B cell (primary cell): ENCODE measurements at regions not wholly inside any gene's neighbourhood (a gene's known extent, or its start where the extent isn't known, plus 50 kb on each side); places are given as distances from the start of the nearest gene placed in this dataset.
"Not testable (repeated sequence)": the region's sequence is repeated elsewhere in the genome, so short reads cannot be mapped to it uniquely, and the experiment has no call there.

Source experiments
- ATAC-seq: fragments of 200-7000 bp; cut with Tn5 transposase; one replicate; pipeline ENCODE4 v1.10.0; 2021; ENCODE audit warnings: low read depth, mild to moderate bottlenecking, moderate number of reproducible peaks, moderate library complexity
- CTCF ChIA-PET: fragments of 350-600 bp; sonication (Branson Sonifier 250); formaldehyde crosslinking; loops from one replicate; lab custom pipeline; 2021; ENCODE audit warnings: antibody characterized with exemption, inconsistent platforms; lab: Charles Lee
- POLR2A ChIA-PET: fragments of 350-600 bp; sonication (Branson Sonifier 250); formaldehyde crosslinking; loops from one replicate; lab custom pipeline; 2021; ENCODE audit warnings: antibody characterized with exemption; lab: Charles Lee
- DNase-seq: peaks from one replicate; pipeline ENCODE4 v3.0.0; 2013
- H2AFZ ChIP-seq: 2 replicates; pipeline ENCODE4 v1.6.1; 2012; ENCODE audit warnings: mild to moderate bottlenecking, low read depth, low read length; ENCODE audit not compliant: insufficient read depth, poor library complexity, severe bottlenecking
- H3K27ac ChIP-seq, 2 donors: 1 replicate in 1 of 2; 2 replicates in 1 of 2; pipeline ENCODE4 v1.5.1; 2012 to 2013; ENCODE audit warnings: low read length in 2 of 2, mild to moderate bottlenecking in 2 of 2, moderate library complexity in 1 of 2
- H3K27me3 ChIP-seq, 4 experiments: fragments of 200-600 bp in 1 of 4; sonication (generic) in 1 of 4; replicated peaks in 1 of 4; 1 replicate in 2 of 4; 2 replicates in 2 of 4; pipeline versions ENCODE4 v1.6.1 to v1.7.0; 2013 to 2016; ENCODE audit warnings: low read length in 3 of 4, mild to moderate bottlenecking in 2 of 4, mixed read lengths in 1 of 4, moderate library complexity in 1 of 4; ENCODE audit not compliant: insufficient read depth in 4 of 4, control insufficient read depth in 3 of 4; ENCODE audit errors: control extremely low read depth in 1 of 4
- H3K36me3 ChIP-seq, 2 experiments: replicated peaks in 1 of 2; 1 replicate in 1 of 2; 2 replicates in 1 of 2; pipeline versions ENCODE4 v1.6.1 to v1.7.1; 2013; ENCODE audit warnings: low read length in 1 of 2; ENCODE audit not compliant: insufficient read depth in 2 of 2, control insufficient read depth in 1 of 2; ENCODE audit errors: control extremely low read depth in 1 of 2, extremely low read depth in 1 of 2
- H3K4me1 ChIP-seq, 2 donors: fragments of 200-600 bp in 1 of 2; sonication (generic) in 1 of 2; 1 replicate in 1 of 2; 2 replicates in 1 of 2; pipeline versions ENCODE4 v1.5.1 to v1.6.1; 2013 to 2017; ENCODE audit warnings: low read length in 2 of 2; ENCODE audit not compliant: control insufficient read depth in 2 of 2, insufficient read depth in 2 of 2
- H3K4me2 ChIP-seq: replicated peaks from 2 replicates; pipeline ENCODE3; 2012; ENCODE audit warnings: mild to moderate bottlenecking, low read depth, low read length; ENCODE audit not compliant: poor library complexity, severe bottlenecking
- H3K4me3 ChIP-seq, 5 experiments: fragments of 200-600 bp in 1 of 5; sonication (generic) in 1 of 5; 1 replicate in 3 of 5; 2 replicates in 2 of 5; pipeline versions ENCODE4 v1.5.1 to v1.7.0; 2011 to 2016; ENCODE audit warnings: low read length in 4 of 5, mild to moderate bottlenecking in 4 of 5, low read depth in 2 of 5, control low read depth in 1 of 5, moderate library complexity in 1 of 5; ENCODE audit not compliant: insufficient read depth in 1 of 5; ENCODE audit errors: control extremely low read depth in 1 of 5, extremely low read depth in 1 of 5
- H3K79me2 ChIP-seq: fragments of 200-600 bp; sonication (generic); one replicate; pipeline ENCODE4 v1.6.0; 2016; ENCODE audit warnings: low read length; ENCODE audit not compliant: control insufficient read depth, insufficient read depth
- H3K9ac ChIP-seq: fragments of 200-600 bp; sonication (generic); 2 replicates; pipeline ENCODE4 v1.6.1; 2017; ENCODE audit warnings: mild to moderate bottlenecking, low read length, moderate library complexity
- H3K9me3 ChIP-seq, 3 donors: one replicate each; pipeline versions ENCODE4 v1.6.1 to v1.7.1; 2013; ENCODE audit warnings: low read length in 2 of 3; ENCODE audit not compliant: control insufficient read depth in 2 of 3, insufficient read depth in 1 of 3; ENCODE audit errors: control extremely low read depth in 1 of 3
- H4K20me1 ChIP-seq: 2 replicates; pipeline ENCODE4 v1.6.0; 2012; ENCODE audit warnings: mild to moderate bottlenecking, low read length; ENCODE audit not compliant: insufficient read depth, control insufficient read depth, poor library complexity, severe bottlenecking
- H3K27ac Mint-ChIP-seq: one replicate; pipeline ENCODE4 v1.8.0; 2021; ENCODE audit warnings: mixed read lengths
- H3K27me3 Mint-ChIP-seq: one replicate; pipeline ENCODE4 v1.8.0; 2021; ENCODE audit warnings: mixed read lengths
- H3K4me1 Mint-ChIP-seq: one replicate; pipeline ENCODE4 v1.8.0; 2021; ENCODE audit warnings: mixed read lengths
- H3K4me3 Mint-ChIP-seq: one replicate; pipeline ENCODE4 v1.8.0; 2021; ENCODE audit warnings: mixed read lengths
- H3K9me3 Mint-ChIP-seq: one replicate; pipeline ENCODE4 v1.8.0; 2022; ENCODE audit warnings: mixed read lengths; ENCODE audit not compliant: insufficient read depth
- CTCF ChIP-seq: fragments of 200-600 bp; IDR thresholded peaks from one replicate; pipeline ENCODE4 v1.8.0; 2022; ENCODE audit warnings: antibody characterized with exemption, mild to moderate bottlenecking
- EZH2 ChIP-seq: IDR thresholded peaks from 2 replicates; pipeline ENCODE4 v1.6.1; 2012; ENCODE audit warnings: borderline replicate concordance, low read depth, mild to moderate bottlenecking, moderate library complexity, low read length; ENCODE audit not compliant: insufficient read depth, poor library complexity, severe bottlenecking
- WGBS: methylation state at CpG from one replicate; pipeline ENCODE4 v1.1.5; 2013; ENCODE audit warnings: missing lambda C conversion rate; ENCODE audit not compliant: insufficient coverage; 5-methylcytosine and 5-hydroxymethylcytosine counted together
- intact Hi-C: fragments of 100-400 bp; cut with micrococcal nuclease; formaldehyde crosslinking; loops from one replicate; pipeline ENCODE4 v1.10.0; 2022

DNA sequence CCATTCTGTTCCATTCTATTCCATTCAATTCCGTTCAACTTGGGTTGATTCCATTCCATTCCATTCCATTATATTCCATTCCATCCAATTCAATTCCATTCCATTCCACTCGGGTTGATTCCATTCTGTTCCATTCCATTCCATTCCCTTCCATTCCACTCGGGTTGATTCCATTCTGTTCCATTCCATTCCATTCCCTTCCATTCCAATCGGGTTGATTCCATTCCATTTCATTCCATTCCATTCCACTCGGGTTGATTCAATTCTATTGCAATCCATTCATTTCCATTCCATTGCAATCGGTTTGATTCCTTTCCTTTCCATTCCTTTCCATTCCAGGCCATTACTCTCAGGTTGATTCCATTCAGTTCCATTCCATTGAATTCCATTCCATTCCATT is 1138.4 kb downstream of the RPIA start:
- TF ChIP-seq CTCF (no peak), EZH2 (no peak)
- H3K4me3 ChIP-seq, result no peak overlapping the region
- no peak overlapping the region for H3K27ac Mint-ChIP-seq
- H3K4me1 ChIP-seq, result no peaks in the 10 kb centered on the region
- no peak overlapping the region for H3K27ac ChIP-seq
- no peaks in the 10 kb centered on the region for H4K20me1 ChIP-seq
- H3K9me3 ChIP-seq, result peaks cover 13 to 40% (median 21%) of the 10 kb centered on the region in 3 donors
- no peaks in the 10 kb centered on the region for H3K27me3 ChIP-seq
- no peaks in the 10 kb centered on the region for H3K36me3 ChIP-seq
- intact Hi-C loops, result no loop called here
- H3K4me3 Mint-ChIP-seq, result no peak overlapping the region
- ChIA-PET CTCF (no interaction called here), POLR2A (no interaction called here)
- no peak overlapping the region for H3K4me2 ChIP-seq
- no peaks in the 10 kb centered on the region for H3K27me3 Mint-ChIP-seq
- ATAC-seq, result no peak
- DNase-seq, result no peak
- WGBS, result 83% methylated on average over 6 of the region's 6 CpGs
- H3K9ac ChIP-seq, result no peak overlapping the region
- H3K4me1 Mint-ChIP-seq, result no peaks in the 10 kb centered on the region
- peaks cover 31% of the 10 kb centered on the region for H3K9me3 Mint-ChIP-seq
- H3K79me2 ChIP-seq, result no peaks in the 10 kb centered on the region
- H2AFZ ChIP-seq, result no peak overlapping the region

GRCh38 chr2:89830341-89831218 is 1139.1 kb downstream of the RPIA start:
- H3K9me3 ChIP-seq, result peaks cover 12 to 33% (median 19%) of the 10 kb centered on the region in 3 donors
- H3K27ac Mint-ChIP-seq, H3K4me1 ChIP-seq: not testable (repeated sequence)

More at GRCh38 chr2:89830341-89831218, 1139.1 kb downstream of the RPIA start:
- H3K4me3 ChIP-seq, H3K27ac ChIP-seq, H3K27me3 ChIP-seq, H3K4me2 ChIP-seq, H2AFZ ChIP-seq, H3K4me1 Mint-ChIP-seq, ATAC-seq, H3K79me2 ChIP-seq, H3K9ac ChIP-seq, CTCF ChIA-PET, H3K27me3 Mint-ChIP-seq, H3K4me3 Mint-ChIP-seq, H3K36me3 ChIP-seq, H4K20me1 ChIP-seq, DNase-seq, POLR2A ChIA-PET, intact Hi-C loops: not testable (repeated sequence)
- H3K9me3 Mint-ChIP-seq, result peaks cover 25% of the 10 kb centered on the region
- 77% methylated on average over 14 of the region's 14 CpGs for WGBS
